HCT116 (cell line): ENCODE measurements at regions not wholly inside any gene's neighbourhood (a gene's known extent, or its start where the extent isn't known, plus 50 kb on each side); places are given as distances from the start of the nearest gene placed in this dataset.

ENCODE experiments used
- CEBPB ChIP-seq: IDR thresholded peaks from 2 replicates; pipeline ENCODE4 v1.6.1; 2012; ENCODE audit warnings: low read depth
- CTCF ChIP-seq, 3 experiments: fragments of 200-600 bp in 1 of 3; sonication (generic) in 1 of 3; IDR thresholded peaks in 2 of 3; conservative IDR thresholded peaks in 1 of 3; 2 replicates each; pipeline ENCODE4 v1.5.1; 2012 to 2017; ENCODE audit warnings: low read depth in 2 of 3, low read length in 2 of 3, antibody characterized with exemption in 1 of 3, borderline replicate concordance in 1 of 3, control low read depth in 1 of 3, mild to moderate bottlenecking in 1 of 3, mixed read lengths in 1 of 3, mixed run types in 1 of 3, moderate library complexity in 1 of 3; ENCODE audit not compliant: insufficient read depth in 1 of 3
- EZH2 ChIP-seq: fragments of 200-600 bp; sonication (generic); IDR thresholded peaks from 2 replicates; pipeline ENCODE4 v1.6.1; 2017; ENCODE audit warnings: antibody characterized with exemption, mixed run types
- EZH2phosphoT487 ChIP-seq: fragments of 200-600 bp; IDR thresholded peaks from 2 replicates; pipeline ENCODE4 v1.6.1; 2018; ENCODE audit warnings: antibody characterized with exemption, borderline replicate concordance
- MAX ChIP-seq: IDR thresholded peaks from 2 replicates; pipeline ENCODE4 v1.6.1; 2012
- POLR2A ChIP-seq: IDR thresholded peaks from 2 replicates; pipeline ENCODE4 v1.7.0; 2011; ENCODE audit warnings: borderline replicate concordance; ENCODE audit not compliant: insufficient read depth, insufficient read length; ENCODE audit errors: extremely low read depth
- POLR2AphosphoS5 ChIP-seq: IDR thresholded peaks from 2 replicates; pipeline ENCODE4 v1.6.1; 2011; ENCODE audit warnings: mild to moderate bottlenecking, low read depth, low read length, moderate library complexity
- RAD21 ChIP-seq: IDR thresholded peaks from 2 replicates; pipeline ENCODE4 v1.6.1; 2012; ENCODE audit warnings: low read depth, mild to moderate bottlenecking
- SIN3A ChIP-seq: IDR thresholded peaks from 2 replicates; pipeline ENCODE4 v1.6.1; 2012; ENCODE audit warnings: low read depth
- SP1 ChIP-seq: IDR thresholded peaks from 2 replicates; pipeline ENCODE4 v1.6.1; 2012; ENCODE audit warnings: low read depth
- YY1 ChIP-seq: IDR thresholded peaks from 2 replicates; pipeline ENCODE4 v1.6.1; 2011; ENCODE audit warnings: low read length, low read depth, moderate library complexity, mild to moderate bottlenecking; ENCODE audit not compliant: insufficient replicate concordance; ENCODE audit errors: extremely low read depth
- ZNF274 ChIP-seq: fragments of 200-500 bp; sonication (Bioruptor generic); IDR thresholded peaks from 2 replicates; pipeline ENCODE4 v1.6.1; 2014; ENCODE audit warnings: mild to moderate bottlenecking, low read depth, low read length, inconsistent platforms
- TF ChIP-seq, protein P1 (sequence below): IDR thresholded peaks from 2 replicates; pipeline ENCODE4 v1.6.1; 2011; ENCODE audit warnings: mild to moderate bottlenecking, low read length, moderate library complexity; ENCODE audit not compliant: insufficient replicate concordance; ENCODE audit errors: extremely low read depth

DNA sequence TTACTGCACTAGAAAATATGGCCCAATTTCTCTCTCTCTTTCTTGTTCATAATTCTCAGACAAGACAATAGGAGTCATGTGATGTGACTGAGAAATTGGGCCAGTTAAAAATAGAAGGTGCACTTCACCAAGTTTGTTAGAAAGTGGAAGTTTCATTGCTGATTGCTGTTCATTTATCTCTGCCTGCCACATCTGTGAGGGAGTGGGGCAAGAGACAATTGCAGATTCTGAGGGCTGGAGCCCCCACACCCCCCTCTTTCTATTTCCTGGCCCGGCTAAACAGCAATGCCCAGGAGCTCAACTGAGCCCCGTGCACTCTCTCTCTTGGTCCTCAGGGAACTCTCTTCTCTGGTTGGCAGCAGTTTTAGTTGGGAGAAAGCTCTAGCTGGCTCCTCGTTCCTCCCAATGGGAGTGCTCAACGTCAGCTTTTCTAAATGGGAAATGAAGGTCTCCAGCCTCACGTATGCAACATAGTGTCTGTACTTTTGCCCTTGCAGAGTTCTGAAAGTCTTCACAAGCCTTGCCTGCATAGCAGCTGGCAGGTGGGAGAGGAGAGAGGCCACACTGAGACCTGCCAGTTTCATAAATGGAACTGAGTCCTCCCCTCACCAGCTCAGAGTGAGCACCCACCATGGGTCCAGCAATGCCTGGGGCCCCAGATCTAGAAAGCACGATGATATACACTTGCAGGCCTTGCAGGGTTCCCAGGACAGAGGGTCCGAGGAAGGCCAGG is 115.7 kb downstream of the MYCN start:
- TF ChIP-seq CEBPB = no peak
- TF ChIP-seq CTCF (IDR thresholded peaks at IDR 0.05 in 2 of 3, conservative IDR thresholded peaks at IDR 0.05 in 1 of 3; ENCODE audit: borderline replicate concordance in 1 of 3, insufficient read depth in 1 of 3, low read depth in 2 of 3, low read length in 2 of 3) = no peak
- TF ChIP-seq ZNF274 = no peak
- no peak for TF ChIP-seq POLR2AphosphoS5
- TF ChIP-seq EZH2 = no peak
- TF ChIP-seq POLR2A = no peak
- TF ChIP-seq YY1 = no peak
- TF ChIP-seq, protein P1, sequence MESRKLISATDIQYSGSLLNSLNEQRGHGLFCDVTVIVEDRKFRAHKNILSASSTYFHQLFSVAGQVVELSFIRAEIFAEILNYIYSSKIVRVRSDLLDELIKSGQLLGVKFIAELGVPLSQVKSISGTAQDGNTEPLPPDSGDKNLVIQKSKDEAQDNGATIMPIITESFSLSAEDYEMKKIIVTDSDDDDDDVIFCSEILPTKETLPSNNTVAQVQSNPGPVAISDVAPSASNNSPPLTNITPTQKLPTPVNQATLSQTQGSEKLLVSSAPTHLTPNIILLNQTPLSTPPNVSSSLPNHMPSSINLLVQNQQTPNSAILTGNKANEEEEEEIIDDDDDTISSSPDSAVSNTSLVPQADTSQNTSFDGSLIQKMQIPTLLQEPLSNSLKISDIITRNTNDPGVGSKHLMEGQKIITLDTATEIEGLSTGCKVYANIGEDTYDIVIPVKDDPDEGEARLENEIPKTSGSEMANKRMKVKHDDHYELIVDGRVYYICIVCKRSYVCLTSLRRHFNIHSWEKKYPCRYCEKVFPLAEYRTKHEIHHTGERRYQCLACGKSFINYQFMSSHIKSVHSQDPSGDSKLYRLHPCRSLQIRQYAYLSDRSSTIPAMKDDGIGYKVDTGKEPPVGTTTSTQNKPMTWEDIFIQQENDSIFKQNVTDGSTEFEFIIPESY = no peak
- no peak for TF ChIP-seq MAX
- TF ChIP-seq SIN3A = no peak
- no peak for TF ChIP-seq EZH2phosphoT487
- no peak for TF ChIP-seq SP1
- no peak for TF ChIP-seq RAD21
